WERI-Rb-1 (cell line): ENCODE measurements at regions not wholly inside any gene's neighbourhood (a gene's known extent, or its start where the extent isn't known, plus 50 kb on each side); places are given as distances from the start of the nearest gene placed in this dataset.

Experiments used
- DNase-seq: peaks from one replicate; pipeline ENCODE4 v3.0.0-alpha.2; 2020
- H3K27ac ChIP-seq: fragments of 250-450 bp; sonication (Bioruptor Pico); 2 replicates; pipeline ENCODE4 v1.5.1; 2020; ENCODE audit warnings: mild to moderate bottlenecking, moderate library complexity
- H3K27me3 ChIP-seq: fragments of 250-450 bp; sonication (Bioruptor Pico); 2 replicates; pipeline ENCODE4 v1.5.1; 2021; ENCODE audit warnings: mild to moderate bottlenecking, low read depth, moderate library complexity; ENCODE audit not compliant: insufficient read depth, severe bottlenecking
- H3K36me3 ChIP-seq: fragments of 250-450 bp; sonication (Bioruptor Pico); 2 replicates; pipeline ENCODE4 v1.5.1; 2020; ENCODE audit warnings: mild to moderate bottlenecking, moderate library complexity
- H3K4me3 ChIP-seq: 2 replicates; pipeline ENCODE4 v1.5.1; 2011; ENCODE audit warnings: low read depth, mild to moderate bottlenecking, control low read depth, low read length
- H3K9me3 ChIP-seq: fragments of 250-450 bp; sonication (Bioruptor Pico); 2 replicates; pipeline ENCODE4 v1.5.1; 2021; ENCODE audit warnings: mild to moderate bottlenecking, moderate library complexity; ENCODE audit not compliant: severe bottlenecking
- TF ChIP-seq, protein P1 (sequence below): IDR thresholded peaks from 2 replicates; pipeline ENCODE4 v1.5.1; 2011; ENCODE audit warnings: low read depth, mild to moderate bottlenecking, control low read depth, inconsistent platforms, low read length

DNA sequence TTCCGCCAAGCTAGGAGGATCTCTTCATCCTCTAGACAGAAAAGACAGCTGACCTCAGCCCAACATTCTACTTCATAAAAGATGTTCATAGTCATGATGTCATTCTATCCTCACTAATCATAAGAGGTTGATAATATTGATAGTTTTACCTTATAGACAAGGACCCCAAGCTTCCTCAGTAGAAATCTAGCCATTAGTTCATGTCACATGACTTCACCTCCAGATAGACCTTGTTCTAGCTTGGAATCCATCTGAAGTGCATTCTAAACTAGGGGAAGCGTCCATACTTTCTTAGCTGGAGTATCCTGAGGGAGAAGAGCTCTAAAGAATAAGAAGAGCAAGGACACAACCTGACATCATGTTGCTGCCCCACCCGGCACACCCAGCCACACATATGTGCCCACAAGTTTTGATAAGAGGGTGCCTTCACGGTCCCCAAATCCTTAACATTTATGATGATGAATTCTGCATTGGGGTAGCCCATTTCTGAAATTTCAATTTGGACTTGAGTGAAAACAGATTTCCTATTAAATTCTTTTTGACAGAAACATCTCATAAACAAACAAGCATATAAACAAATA is 292.5 kb upstream of the STXBP5 start:
- TF ChIP-seq, protein P1, sequence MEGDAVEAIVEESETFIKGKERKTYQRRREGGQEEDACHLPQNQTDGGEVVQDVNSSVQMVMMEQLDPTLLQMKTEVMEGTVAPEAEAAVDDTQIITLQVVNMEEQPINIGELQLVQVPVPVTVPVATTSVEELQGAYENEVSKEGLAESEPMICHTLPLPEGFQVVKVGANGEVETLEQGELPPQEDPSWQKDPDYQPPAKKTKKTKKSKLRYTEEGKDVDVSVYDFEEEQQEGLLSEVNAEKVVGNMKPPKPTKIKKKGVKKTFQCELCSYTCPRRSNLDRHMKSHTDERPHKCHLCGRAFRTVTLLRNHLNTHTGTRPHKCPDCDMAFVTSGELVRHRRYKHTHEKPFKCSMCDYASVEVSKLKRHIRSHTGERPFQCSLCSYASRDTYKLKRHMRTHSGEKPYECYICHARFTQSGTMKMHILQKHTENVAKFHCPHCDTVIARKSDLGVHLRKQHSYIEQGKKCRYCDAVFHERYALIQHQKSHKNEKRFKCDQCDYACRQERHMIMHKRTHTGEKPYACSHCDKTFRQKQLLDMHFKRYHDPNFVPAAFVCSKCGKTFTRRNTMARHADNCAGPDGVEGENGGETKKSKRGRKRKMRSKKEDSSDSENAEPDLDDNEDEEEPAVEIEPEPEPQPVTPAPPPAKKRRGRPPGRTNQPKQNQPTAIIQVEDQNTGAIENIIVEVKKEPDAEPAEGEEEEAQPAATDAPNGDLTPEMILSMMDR = no peak
- H3K27me3 ChIP-seq = no peaks in the 10 kb centered on the region
- H3K4me3 ChIP-seq = no peak overlapping the region
- H3K36me3 ChIP-seq = no peaks in the 10 kb centered on the region
- no peaks in the 10 kb centered on the region for H3K9me3 ChIP-seq
- no peak for DNase-seq
- H3K27ac ChIP-seq = no peak overlapping the region

DNA sequence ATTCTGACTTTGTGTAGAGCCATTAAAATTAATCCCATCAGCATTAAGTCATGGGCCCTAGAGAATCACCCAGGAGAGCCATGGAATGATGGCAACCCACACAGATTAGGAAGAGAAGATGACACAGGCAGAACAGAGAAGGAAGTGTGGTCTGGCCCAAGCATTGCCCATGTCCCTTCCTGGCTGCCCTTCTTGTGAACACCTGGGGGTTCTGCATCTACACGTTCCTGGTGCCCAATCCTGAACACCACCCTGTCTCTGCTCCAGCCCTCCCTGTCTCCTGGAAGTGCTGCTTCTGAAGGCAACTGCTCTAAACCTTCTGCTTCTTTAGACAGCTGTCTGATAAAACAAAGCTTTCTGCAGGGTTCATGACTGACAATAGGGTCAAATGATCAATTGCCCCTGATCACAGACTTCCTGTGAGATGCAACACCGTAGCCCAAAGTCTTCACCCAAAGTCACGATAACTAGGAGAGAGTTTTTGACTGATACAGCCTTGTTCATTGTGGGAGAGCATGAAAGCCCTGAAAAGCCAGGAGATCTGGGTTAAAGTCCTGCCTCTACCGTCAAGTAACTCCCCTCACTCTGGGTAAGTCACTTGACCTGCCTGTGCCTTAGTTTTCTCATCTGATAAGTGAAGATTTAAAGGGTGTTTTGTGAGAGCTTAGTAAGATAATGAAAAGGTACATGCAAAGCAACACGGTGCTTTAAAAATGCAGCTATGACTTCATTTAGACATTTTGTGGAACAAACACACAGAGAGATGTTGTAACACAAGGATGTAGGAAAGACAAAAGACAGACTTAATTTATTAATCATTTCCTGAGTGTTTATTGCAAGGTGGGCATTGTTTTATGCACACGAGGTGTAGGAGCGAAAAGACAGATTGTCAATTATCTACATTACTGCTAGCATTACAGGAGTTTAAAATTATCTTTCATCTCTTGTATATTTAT is 291.2 kb upstream of the STXBP5 start:
- H3K4me3 ChIP-seq = no peak overlapping the region
- H3K27ac ChIP-seq = no peak overlapping the region
- no peaks in the 10 kb centered on the region for H3K27me3 ChIP-seq
- DNase-seq = no peak
- H3K9me3 ChIP-seq = no peaks in the 10 kb centered on the region
- TF ChIP-seq, protein P1 = no peak
- no peaks in the 10 kb centered on the region for H3K36me3 ChIP-seq

DNA sequence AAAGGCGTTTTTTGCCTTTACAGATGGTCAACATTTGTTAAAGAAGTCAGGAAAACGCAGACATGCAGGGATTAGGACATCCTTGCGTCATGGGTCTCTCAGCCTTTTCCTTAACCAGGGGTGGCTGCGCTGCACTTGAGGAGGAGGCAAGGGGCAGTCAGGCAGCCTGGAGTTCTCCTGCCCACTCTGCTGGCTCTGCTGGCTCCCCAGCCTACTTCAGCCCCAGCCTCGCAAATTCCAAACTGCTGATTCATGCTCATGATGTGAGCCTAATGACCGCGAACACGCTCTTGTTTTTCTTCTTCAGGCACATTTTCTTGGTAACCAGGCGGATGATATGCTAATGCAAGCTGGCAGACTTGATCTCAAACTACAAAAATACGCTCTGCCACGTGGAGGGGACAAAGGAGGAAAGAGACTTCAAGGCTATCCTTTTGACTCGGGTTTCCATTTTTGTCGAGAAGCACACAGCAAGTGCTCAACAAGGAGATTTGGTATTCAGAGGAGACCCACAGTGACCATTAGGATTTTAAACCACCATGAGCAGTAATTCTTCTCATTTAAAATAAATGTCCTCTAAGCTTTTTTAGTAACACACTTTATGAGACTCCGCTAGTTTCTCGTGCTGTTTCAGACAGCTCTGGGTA is 290.3 kb upstream of the STXBP5 start:
- TF ChIP-seq, protein P1 = no peak
- Histone ChIP-seq H3K27me3 (no peaks in the 10 kb centered on the region), H3K9me3 (no peaks in the 10 kb centered on the region), H3K4me3 (no peak overlapping the region), H3K27ac (no peak overlapping the region), H3K36me3 (no peaks in the 10 kb centered on the region)
- DNase-seq = no peak

DNA sequence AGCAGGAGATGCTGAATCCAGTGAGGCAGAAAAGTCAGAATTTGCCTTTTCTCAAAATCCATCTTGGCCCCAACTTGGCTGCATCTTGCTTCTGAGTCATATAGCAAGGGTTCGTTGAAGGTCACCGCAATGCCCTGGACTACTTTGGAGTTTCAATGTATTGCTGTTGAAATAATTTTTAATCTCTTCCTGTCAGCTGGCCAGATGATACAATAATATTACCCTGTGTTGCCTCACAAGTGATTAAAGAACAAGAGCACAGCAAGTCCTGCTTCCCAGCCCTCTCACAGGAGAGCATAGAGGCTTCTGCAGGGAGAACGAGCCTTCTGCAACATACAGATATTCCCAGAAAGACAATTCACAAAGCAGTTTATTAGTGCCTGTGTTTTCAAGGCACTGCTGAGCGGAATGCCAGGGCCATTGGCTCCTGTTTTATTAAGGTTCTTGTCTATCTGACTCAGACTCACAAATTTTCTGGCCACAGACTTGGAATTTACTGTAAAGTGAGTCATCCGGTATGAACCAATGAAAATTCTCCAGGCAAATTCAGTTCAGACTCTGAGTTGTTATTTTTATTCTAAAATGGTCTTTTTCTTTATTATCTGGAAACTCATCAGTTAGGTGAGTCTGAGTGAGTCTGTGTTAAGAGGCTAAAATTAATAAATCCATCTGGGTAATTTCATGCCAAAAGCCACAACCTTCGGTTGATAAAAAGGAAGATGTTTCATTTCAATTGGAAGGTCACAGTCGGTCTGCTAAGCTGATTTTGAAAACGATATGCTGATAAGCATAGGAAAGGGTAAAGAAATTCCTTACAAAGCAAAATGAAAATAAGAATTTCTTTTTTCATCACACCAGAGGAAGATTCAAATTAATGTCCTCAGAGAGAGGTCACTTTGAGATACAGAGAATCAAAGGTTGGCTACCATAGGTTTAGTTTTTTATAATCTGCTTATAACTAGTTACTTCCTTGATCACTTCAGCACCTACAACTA is 289.4 kb upstream of the STXBP5 start:
- H3K4me3 ChIP-seq = no peak overlapping the region
- H3K9me3 ChIP-seq = no peaks in the 10 kb centered on the region
- TF ChIP-seq, protein P1 = no peak
- DNase-seq = no peak
- H3K27ac ChIP-seq = no peak overlapping the region
- H3K27me3 ChIP-seq = no peaks in the 10 kb centered on the region
- no peaks in the 10 kb centered on the region for H3K36me3 ChIP-seq

DNA sequence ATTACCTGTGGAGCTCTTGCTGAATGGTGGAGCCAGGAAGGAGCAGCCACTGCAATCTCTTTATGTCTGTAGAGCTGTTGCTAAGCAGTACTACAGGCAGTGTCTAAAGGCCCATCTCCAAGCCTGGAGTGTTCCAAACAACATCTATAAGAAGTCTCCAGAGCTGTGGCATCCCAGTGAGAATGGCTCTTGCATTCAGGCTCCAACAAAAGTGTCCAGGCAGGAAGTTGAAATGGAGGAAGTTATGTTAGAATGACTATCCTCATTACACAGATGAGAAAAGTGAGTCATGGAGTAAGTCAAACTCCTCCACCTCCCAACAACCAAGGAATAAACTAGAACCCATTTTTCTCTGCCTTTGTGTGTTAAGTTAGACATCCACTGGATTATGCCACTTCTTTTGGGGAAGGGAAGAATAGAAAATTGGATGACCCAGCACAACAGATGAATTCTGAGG is 288.5 kb upstream of the STXBP5 start:
- H3K36me3 ChIP-seq = no peaks in the 10 kb centered on the region
- H3K27me3 ChIP-seq = no peaks in the 10 kb centered on the region
- H3K4me3 ChIP-seq = no peak overlapping the region
- TF ChIP-seq, protein P1 = no peak
- DNase-seq = no peak
- no peak overlapping the region for H3K27ac ChIP-seq
- H3K9me3 ChIP-seq = no peaks in the 10 kb centered on the region
